B cell (primary cell): ENCODE measurements at regions not wholly inside any gene's neighbourhood (a gene's known extent, or its start where the extent isn't known, plus 50 kb on each side); places are given as distances from the start of the nearest gene placed in this dataset.

ENCODE experiments used
- ATAC-seq: fragments of 200-7000 bp; cut with Tn5 transposase; one replicate; pipeline ENCODE4 v1.10.0; 2021; ENCODE audit warnings: low read depth, mild to moderate bottlenecking, moderate number of reproducible peaks, moderate library complexity
- CTCF ChIA-PET: fragments of 350-600 bp; sonication (Branson Sonifier 250); formaldehyde crosslinking; loops from one replicate; lab custom pipeline; 2021; ENCODE audit warnings: antibody characterized with exemption, inconsistent platforms; lab: Charles Lee
- POLR2A ChIA-PET: fragments of 350-600 bp; sonication (Branson Sonifier 250); formaldehyde crosslinking; loops from one replicate; lab custom pipeline; 2021; ENCODE audit warnings: antibody characterized with exemption; lab: Charles Lee
- DNase-seq: peaks from one replicate; pipeline ENCODE4 v3.0.0; 2013
- H2AFZ ChIP-seq: 2 replicates; pipeline ENCODE4 v1.6.1; 2012; ENCODE audit warnings: mild to moderate bottlenecking, low read depth, low read length; ENCODE audit not compliant: insufficient read depth, poor library complexity, severe bottlenecking
- H3K27ac ChIP-seq, 2 donors: 1 replicate in 1 of 2; 2 replicates in 1 of 2; pipeline ENCODE4 v1.5.1; 2012 to 2013; ENCODE audit warnings: low read length in 2 of 2, mild to moderate bottlenecking in 2 of 2, moderate library complexity in 1 of 2
- H3K27me3 ChIP-seq, 4 experiments: fragments of 200-600 bp in 1 of 4; sonication (generic) in 1 of 4; replicated peaks in 1 of 4; 1 replicate in 2 of 4; 2 replicates in 2 of 4; pipeline versions ENCODE4 v1.6.1 to v1.7.0; 2013 to 2016; ENCODE audit warnings: low read length in 3 of 4, mild to moderate bottlenecking in 2 of 4, mixed read lengths in 1 of 4, moderate library complexity in 1 of 4; ENCODE audit not compliant: insufficient read depth in 4 of 4, control insufficient read depth in 3 of 4; ENCODE audit errors: control extremely low read depth in 1 of 4
- H3K36me3 ChIP-seq, 2 experiments: replicated peaks in 1 of 2; 1 replicate in 1 of 2; 2 replicates in 1 of 2; pipeline versions ENCODE4 v1.6.1 to v1.7.1; 2013; ENCODE audit warnings: low read length in 1 of 2; ENCODE audit not compliant: insufficient read depth in 2 of 2, control insufficient read depth in 1 of 2; ENCODE audit errors: control extremely low read depth in 1 of 2, extremely low read depth in 1 of 2
- H3K4me1 ChIP-seq, 2 donors: fragments of 200-600 bp in 1 of 2; sonication (generic) in 1 of 2; 1 replicate in 1 of 2; 2 replicates in 1 of 2; pipeline versions ENCODE4 v1.5.1 to v1.6.1; 2013 to 2017; ENCODE audit warnings: low read length in 2 of 2; ENCODE audit not compliant: control insufficient read depth in 2 of 2, insufficient read depth in 2 of 2
- H3K4me2 ChIP-seq: replicated peaks from 2 replicates; pipeline ENCODE3; 2012; ENCODE audit warnings: mild to moderate bottlenecking, low read depth, low read length; ENCODE audit not compliant: poor library complexity, severe bottlenecking
- H3K4me3 ChIP-seq, 5 experiments: fragments of 200-600 bp in 1 of 5; sonication (generic) in 1 of 5; 1 replicate in 3 of 5; 2 replicates in 2 of 5; pipeline versions ENCODE4 v1.5.1 to v1.7.0; 2011 to 2016; ENCODE audit warnings: low read length in 4 of 5, mild to moderate bottlenecking in 4 of 5, low read depth in 2 of 5, control low read depth in 1 of 5, moderate library complexity in 1 of 5; ENCODE audit not compliant: insufficient read depth in 1 of 5; ENCODE audit errors: control extremely low read depth in 1 of 5, extremely low read depth in 1 of 5
- H3K79me2 ChIP-seq: fragments of 200-600 bp; sonication (generic); one replicate; pipeline ENCODE4 v1.6.0; 2016; ENCODE audit warnings: low read length; ENCODE audit not compliant: control insufficient read depth, insufficient read depth
- H3K9ac ChIP-seq: fragments of 200-600 bp; sonication (generic); 2 replicates; pipeline ENCODE4 v1.6.1; 2017; ENCODE audit warnings: mild to moderate bottlenecking, low read length, moderate library complexity
- H3K9me3 ChIP-seq, 3 donors: one replicate each; pipeline versions ENCODE4 v1.6.1 to v1.7.1; 2013; ENCODE audit warnings: low read length in 2 of 3; ENCODE audit not compliant: control insufficient read depth in 2 of 3, insufficient read depth in 1 of 3; ENCODE audit errors: control extremely low read depth in 1 of 3
- H4K20me1 ChIP-seq: 2 replicates; pipeline ENCODE4 v1.6.0; 2012; ENCODE audit warnings: mild to moderate bottlenecking, low read length; ENCODE audit not compliant: insufficient read depth, control insufficient read depth, poor library complexity, severe bottlenecking
- H3K27ac Mint-ChIP-seq: one replicate; pipeline ENCODE4 v1.8.0; 2021; ENCODE audit warnings: mixed read lengths
- H3K27me3 Mint-ChIP-seq: one replicate; pipeline ENCODE4 v1.8.0; 2021; ENCODE audit warnings: mixed read lengths
- H3K4me1 Mint-ChIP-seq: one replicate; pipeline ENCODE4 v1.8.0; 2021; ENCODE audit warnings: mixed read lengths
- H3K4me3 Mint-ChIP-seq: one replicate; pipeline ENCODE4 v1.8.0; 2021; ENCODE audit warnings: mixed read lengths
- H3K9me3 Mint-ChIP-seq: one replicate; pipeline ENCODE4 v1.8.0; 2022; ENCODE audit warnings: mixed read lengths; ENCODE audit not compliant: insufficient read depth
- CTCF ChIP-seq: fragments of 200-600 bp; IDR thresholded peaks from one replicate; pipeline ENCODE4 v1.8.0; 2022; ENCODE audit warnings: antibody characterized with exemption, mild to moderate bottlenecking
- EZH2 ChIP-seq: IDR thresholded peaks from 2 replicates; pipeline ENCODE4 v1.6.1; 2012; ENCODE audit warnings: borderline replicate concordance, low read depth, mild to moderate bottlenecking, moderate library complexity, low read length; ENCODE audit not compliant: insufficient read depth, poor library complexity, severe bottlenecking
- WGBS: methylation state at CpG from one replicate; pipeline ENCODE4 v1.1.5; 2013; ENCODE audit warnings: missing lambda C conversion rate; ENCODE audit not compliant: insufficient coverage; 5-methylcytosine and 5-hydroxymethylcytosine counted together
- intact Hi-C: fragments of 100-400 bp; cut with micrococcal nuclease; formaldehyde crosslinking; loops from one replicate; pipeline ENCODE4 v1.10.0; 2022

- peaks cover 17 to 19% of the 10 kb centered on the region in 2 donors for H3K4me1 ChIP-seq
- H3K79me2 ChIP-seq = no peaks in the 10 kb centered on the region
- no peaks in the 10 kb centered on the region for H3K27me3 ChIP-seq
- H3K9me3 ChIP-seq = peaks cover under 1 to 7% (median 3%) of the 10 kb centered on the region in 3 donors
- no peak for DNase-seq
- H2AFZ ChIP-seq = no peak overlapping the region
- intact Hi-C loops = no loop called here
- no peaks in the 10 kb centered on the region for H4K20me1 ChIP-seq
- no peaks in the 10 kb centered on the region for H3K36me3 ChIP-seq
- H3K4me2 ChIP-seq = no peak overlapping the region
- Mint-ChIP-seq H3K27ac (no peak overlapping the region), H3K9me3 (no peaks in the 10 kb centered on the region), H3K27me3 (no peaks in the 10 kb centered on the region), H3K4me3 (no peak overlapping the region), H3K4me1 (peaks cover 20% of the 10 kb centered on the region)
- no peak overlapping the region for H3K4me3 ChIP-seq
- WGBS = 93% methylated on average over 5 of the region's 5 CpGs
- TF ChIP-seq CTCF (no peak), EZH2 (no peak)
- H3K27ac ChIP-seq = no peak overlapping the region
- ChIA-PET CTCF (no interaction called here), POLR2A (no interaction called here)
- ATAC-seq = no peak
- no peak overlapping the region for H3K9ac ChIP-seq
Measured at GRCh38 chr3:43175541-43175940, 69.7 kb upstream of the POMGNT2 start.

- no peaks in the 10 kb centered on the region for H3K79me2 ChIP-seq
- Mint-ChIP-seq H3K27me3 (peaks cover 5% of the 10 kb centered on the region), H3K9me3 (no peaks in the 10 kb centered on the region), H3K27ac (no peak overlapping the region), H3K4me3 (no peak overlapping the region), H3K4me1 (peaks cover 6% of the 10 kb centered on the region)
- H3K27ac ChIP-seq = no peak overlapping the region
- peaks cover under 1 to 4% of the 10 kb centered on the region in 2 donors for H3K4me1 ChIP-seq
- no peak overlapping the region for H3K9ac ChIP-seq
- no peaks in the 10 kb centered on the region for H3K27me3 ChIP-seq
- CTCF ChIA-PET = no interaction called here
- H2AFZ ChIP-seq = no peak overlapping the region
- H3K9me3 ChIP-seq = peaks cover 1 to 7% (median 3%) of the 10 kb centered on the region in 3 donors
- no peak overlapping the region for H3K4me3 ChIP-seq
- no peak for DNase-seq
- TF ChIP-seq CTCF (no peak), EZH2 (no peak)
- H3K4me2 ChIP-seq = no peak overlapping the region
- H3K36me3 ChIP-seq = no peaks in the 10 kb centered on the region
- POLR2A ChIA-PET = no interaction called here
- no peak for ATAC-seq
- intact Hi-C loops = no loop called here
- no peaks in the 10 kb centered on the region for H4K20me1 ChIP-seq
Measured at GRCh38 chr3:43173949-43174348, 68.1 kb upstream of the POMGNT2 start.
